K562 (cell line): ENCODE measurements at regions not wholly inside any gene's neighbourhood (a gene's known extent, or its start where the extent isn't known, plus 50 kb on each side); places are given as distances from the start of the nearest gene placed in this dataset.

Source experiments
- ATAC-seq: fragments of 200-7000 bp; cut with Tn5 transposase; 3 replicates; pipeline ENCODE4 v1.9.1; 2020; ENCODE audit warnings: moderate library complexity
- BruUV-seq: library from RNA; stranded (reverse); fragments of 400-500 nt; replicated peaks from 2 replicates; lab custom pipeline; 2021; lab: Mats Ljungman, UMichigan
- CTCF ChIA-PET: fragments of 300-600 bp; formaldehyde crosslinking; extraction: SDS; loops from one replicate; lab custom pipeline; 2021; ENCODE audit warnings: low intra/inter-chr PET ratio; lab: Yijun Ruan, JAX
- POLR2A ChIA-PET: fragments of 300-600, 350-650 bp; sonication (Branson Sonifier 250); formaldehyde crosslinking; extraction: SDS; loops from one replicate; lab custom pipeline; 2021; ENCODE audit warnings: antibody characterized with exemption, inconsistent platforms; lab: Yijun Ruan, JAX
- DNase-seq, 4 experiments: peaks; one replicate each; pipeline versions ENCODE4 v3.0.0 to v3.0.0-alpha.2; 2011 to 2018; ENCODE audit warnings: low spot score in 3 of 4, mixed read lengths in 3 of 4; ENCODE audit errors: extremely low read depth in 1 of 4
- FAIRE-seq: peaks from 2 replicates; lab custom pipeline; 2011; peaks lifted over from hg19 to GRCh38; lab: Jason Lieb, UNC
- H2AFZ ChIP-seq: 2 replicates; pipeline ENCODE4 v1.6.0; 2011; ENCODE audit warnings: low read depth, low read length, control low read depth, inconsistent platforms
- H3K27ac ChIP-seq: fragments of 200-600 bp; 3 replicates; pipeline ENCODE4 v1.8.0; 2011; ENCODE audit warnings: low read depth, mild to moderate bottlenecking, control low read depth, inconsistent platforms, low read length, moderate library complexity, mixed read lengths; ENCODE audit errors: extremely low read depth
- H3K27me3 ChIP-seq, 2 experiments: fragments of 300-600 bp in 1 of 2; 2 replicates in 1 of 2; 3 replicates in 1 of 2; pipeline versions ENCODE4 v1.6.0 to v1.8.0; 2011; ENCODE audit warnings: inconsistent platforms in 2 of 2, low read length in 2 of 2, mild to moderate bottlenecking in 1 of 2, mixed read lengths in 1 of 2, moderate library complexity in 1 of 2; ENCODE audit not compliant: control insufficient read depth in 2 of 2, insufficient read depth in 2 of 2
- H3K36me3 ChIP-seq: fragments of 300-600 bp; 3 replicates; pipeline ENCODE4 v1.8.0; 2011; ENCODE audit warnings: mild to moderate bottlenecking, low read length, inconsistent platforms; ENCODE audit not compliant: control insufficient read depth, insufficient read depth
- H3K4me1 ChIP-seq, 2 experiments: fragments of 200-600 bp in 1 of 2; replicated peaks in 1 of 2; 2 replicates in 1 of 2; 3 replicates in 1 of 2; pipeline versions ENCODE4 v1.5.1 to v1.8.0; 2011; ENCODE audit warnings: inconsistent platforms in 2 of 2, low read length in 2 of 2, mild to moderate bottlenecking in 1 of 2, mixed read lengths in 1 of 2, moderate library complexity in 1 of 2; ENCODE audit not compliant: control insufficient read depth in 2 of 2, insufficient read depth in 2 of 2
- H3K4me2 ChIP-seq: 2 replicates; pipeline ENCODE4 v1.6.1; 2011; ENCODE audit warnings: low read length, control low read depth, inconsistent platforms, mixed read lengths; ENCODE audit not compliant: insufficient read depth
- H3K4me3 ChIP-seq: fragments of 200-600 bp; sonication (generic), shearing (Covaris generic); 2 replicates; pipeline ENCODE4 v1.5.1; 2016; ENCODE audit warnings: control low read depth, inconsistent platforms
- H3K79me2 ChIP-seq: fragments of 200-600 bp; 3 replicates; pipeline ENCODE4 v1.8.0; 2011; ENCODE audit warnings: low read length, inconsistent platforms; ENCODE audit not compliant: control insufficient read depth, insufficient read depth
- H3K9ac ChIP-seq, 2 experiments: 2 replicates each; pipeline versions ENCODE4 v1.6.0 to v1.6.1; 2011; ENCODE audit warnings: low read depth in 2 of 2, low read length in 2 of 2, control low read depth in 1 of 2, inconsistent platforms in 1 of 2, mild to moderate bottlenecking in 1 of 2, mixed read lengths in 1 of 2; ENCODE audit not compliant: insufficient read depth in 1 of 2
- H3K9me1 ChIP-seq: one replicate; pipeline ENCODE4 v1.6.0; 2011; ENCODE audit warnings: inconsistent platforms, mild to moderate bottlenecking, low read length, moderate library complexity; ENCODE audit not compliant: control insufficient read depth, insufficient read depth
- H3K9me3 ChIP-seq: replicated peaks from 2 replicates; pipeline ENCODE4 v1.5.1; 2011; ENCODE audit warnings: low read depth, low read length, inconsistent platforms; ENCODE audit not compliant: control insufficient read depth, insufficient read depth
- H4K20me1 ChIP-seq: replicated peaks from 2 replicates; pipeline ENCODE4 v1.6.1; 2011; ENCODE audit warnings: low read length, inconsistent platforms, mixed read lengths; ENCODE audit not compliant: control insufficient read depth, insufficient read depth
- ATF7 ChIP-seq: fragments of 450-650 bp; IDR thresholded peaks from 2 replicates; pipeline ENCODE4 v1.7.1; 2014; ENCODE audit warnings: mild to moderate bottlenecking, moderate library complexity
- CCNT2 ChIP-seq: IDR thresholded peaks from 2 replicates; pipeline ENCODE4 v1.6.1; 2011; ENCODE audit warnings: borderline replicate concordance, low read depth, mild to moderate bottlenecking, moderate library complexity, mixed read lengths, low read length; ENCODE audit not compliant: insufficient read length; ENCODE audit errors: extremely low read depth
- CHCHD3 ChIP-seq: fragments of 250-450 bp; sonication (Bioruptor Pico); IDR thresholded peaks from 2 replicates; pipeline ENCODE4 v2.1.2; 2022; ENCODE audit warnings: mild to moderate bottlenecking
- DLX4 ChIP-seq: fragments of 250-450 bp; sonication (Bioruptor Pico); IDR thresholded peaks from 2 replicates; pipeline ENCODE4 v1.6.1; 2021; ENCODE audit warnings: mild to moderate bottlenecking
- DPF2 ChIP-seq: fragments of 450-650 bp; IDR thresholded peaks from 2 replicates; pipeline ENCODE4 v1.6.1; 2016
- NFATC3 ChIP-seq: fragments of 450-650 bp; IDR thresholded peaks from 2 replicates; pipeline ENCODE4 v1.6.1; 2017; ENCODE audit warnings: mild to moderate bottlenecking
- PML ChIP-seq: IDR thresholded peaks from 2 replicates; pipeline ENCODE4 v1.6.1; 2012; ENCODE audit warnings: low read length, inconsistent platforms
- POLR2H ChIP-seq: IDR thresholded peaks from 2 replicates; pipeline ENCODE4 v1.6.1; 2016; ENCODE audit warnings: missing genetic modification characterization, low read depth, mild to moderate bottlenecking, control low read depth, missing compliant biosample characterization, moderate library complexity
- POLR3G ChIP-seq: IDR thresholded peaks from 2 replicates; pipeline ENCODE4 v1.6.1; 2011; ENCODE audit not compliant: insufficient read length, insufficient replicate concordance; ENCODE audit errors: extremely low read depth
- RUNX1 ChIP-seq: sonication (generic); IDR thresholded peaks from 2 replicates; pipeline ENCODE4 v1.6.1; 2016; ENCODE audit warnings: antibody characterized with exemption, low read depth
- SMARCC2 ChIP-seq: fragments of 450-650 bp; IDR thresholded peaks from 2 replicates; pipeline ENCODE4 v1.6.1; 2017; ENCODE audit warnings: antibody characterized with exemption, moderate library complexity, mild to moderate bottlenecking, low read depth
- TCFL5 ChIP-seq: fragments of 250-450 bp; sonication (Bioruptor Pico); conservative IDR thresholded peaks from 2 replicates; pipeline ENCODE4 v1.6.1; 2021; ENCODE audit warnings: mild to moderate bottlenecking, moderate library complexity, matching md5 sums
- ZC3H11A ChIP-seq: IDR thresholded peaks from 2 replicates; pipeline ENCODE4 v1.6.1; 2012; ENCODE audit warnings: low read depth, low read length, improper control_type of control experiment
- ZNF121 ChIP-seq: sonication (generic); formaldehyde crosslinking; conservative IDR thresholded peaks from 2 replicates; pipeline ENCODE4 v1.8.0; 2022; ENCODE audit warnings: missing genetic modification reagents
- ZNF140 ChIP-seq: fragments of 250-450 bp; sonication (Bioruptor Pico); IDR thresholded peaks from 2 replicates; pipeline ENCODE4 v1.8.0; 2021; ENCODE audit warnings: moderate library complexity, mild to moderate bottlenecking, inconsistent platforms
- ZNF224 ChIP-seq: sonication (generic); formaldehyde crosslinking; IDR thresholded peaks from 2 replicates; pipeline ENCODE4 v1.8.0; 2022; ENCODE audit warnings: mild to moderate bottlenecking, missing genetic modification reagents
- ZNF398 ChIP-seq: fragments of 250-450 bp; sonication (Bioruptor Pico); IDR thresholded peaks from 2 replicates; pipeline ENCODE4 v1.8.0; 2021; ENCODE audit warnings: moderate library complexity, mild to moderate bottlenecking, inconsistent platforms
- ZNF444 ChIP-seq: fragments of 250-450 bp; sonication (Bioruptor Pico); IDR thresholded peaks from 2 replicates; pipeline ENCODE4 v1.4.0; 2020; ENCODE audit warnings: mild to moderate bottlenecking, moderate library complexity
- WGBS: fragments of 100-300 bp; shearing (Covaris generic); methylation state at CpG from one replicate; pipeline ENCODE4 v1.1.6; 2016; ENCODE audit warnings: low coverage, mixed read lengths; ENCODE audit not compliant: insufficient coverage; ENCODE audit errors: missing lambda C conversion rate; 5-methylcytosine and 5-hydroxymethylcytosine counted together
- in situ Hi-C: fragments of 300-500 bp; cut with MboI; formaldehyde crosslinking; loops from 4 replicates; pipeline ENCODE4 v1.15.0; 2018; ENCODE audit warnings: inconsistent platforms, mixed read lengths
- intact Hi-C: fragments of 100-400 bp; cut with micrococcal nuclease; formaldehyde crosslinking; loops from 2 replicates; pipeline ENCODE4 v1.14.2; 2022
- TF ChIP-seq, protein P1 (sequence below): fragments of 250-450 bp; sonication (Bioruptor Pico); IDR thresholded peaks from 2 replicates; pipeline ENCODE4 v1.8.0; 2021; ENCODE audit warnings: moderate library complexity, mild to moderate bottlenecking, inconsistent platforms

DNA sequence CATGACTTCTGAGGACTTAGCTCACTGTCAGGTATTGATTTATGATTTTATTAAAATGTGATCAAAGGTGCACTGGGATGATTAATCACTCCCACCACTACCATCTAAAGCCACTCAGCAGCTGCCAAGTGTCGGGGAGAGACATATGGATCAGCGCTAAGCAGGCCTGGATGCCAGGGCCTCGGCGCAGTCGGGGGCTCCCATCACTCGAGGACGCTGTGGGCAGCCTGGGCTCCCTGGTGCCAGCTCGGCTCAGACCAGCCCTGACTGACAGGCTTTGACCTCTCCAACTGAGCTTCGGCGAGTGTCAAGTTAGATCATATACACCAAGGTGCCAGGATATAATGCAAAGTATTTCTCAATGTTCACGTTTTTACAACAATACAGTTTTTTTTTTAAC is 267.7 kb downstream of the ACTR3B start:
- Histone ChIP-seq H4K20me1 (no peaks in the 10 kb centered on the region; the same call in 1 of the 2 replicates), H3K9me1 (no peaks in the 10 kb centered on the region), H3K4me3 (no peak overlapping the region), H3K9ac (no peak overlapping the region), H2AFZ (no peak overlapping the region), H3K27ac (no peak overlapping the region), H3K36me3 (no peaks in the 10 kb centered on the region)
- no TSS peak for BruUV-seq
- ATAC-seq (no peak), FAIRE-seq (no peak)
- CTCF ChIA-PET: no interaction called here
- POLR2A ChIA-PET: interaction anchor here (0.8 kb wide), 1 partner anchor 26 kb away, joined by 3 read pairs; no protein-coding TSS in a partner anchor
- WGBS: 1% methylated on average over 11 of the region's 11 CpGs
- TF ChIP-seq CHCHD3 (CRISPR knock-in tag): no peak
- TF ChIP-seq POLR2H (tag): no peak
- no peak for TF ChIP-seq TCFL5
- no peak for TF ChIP-seq ZNF224
- TF ChIP-seq ZC3H11A: no peak
- TF ChIP-seq ZNF444: no peak
- no peak for TF ChIP-seq ZNF398 (CRISPR knock-in tag)
- TF ChIP-seq NFATC3: no peak
- TF ChIP-seq DLX4: no peak
- TF ChIP-seq ATF7: no peak
- TF ChIP-seq ZNF140 (CRISPR knock-in tag): no peak
- TF ChIP-seq SMARCC2: no peak
- TF ChIP-seq POLR3G: no peak
- no peak for TF ChIP-seq ZNF121 (CRISPR knock-in tag)
- TF ChIP-seq DPF2: no peak
- no peak for TF ChIP-seq RUNX1
- TF ChIP-seq CCNT2: no peak
- TF ChIP-seq PML: no peak
- TF ChIP-seq, protein P1, sequence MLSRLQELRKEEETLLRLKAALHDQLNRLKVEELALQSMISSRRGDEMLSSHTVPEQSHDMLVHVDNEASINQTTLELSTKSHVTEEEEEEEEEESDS (CRISPR knock-in tag): no peak
- TF ChIP-seq, all 486 proteins: peak for 0
- H3K4me1 ChIP-seq: 0 out of 5 replicates have a peak, but pooled peaks cover 0 to 2% of the 10 kb centered on the region in 2 experiments
- no peaks in the 10 kb centered on the region for H3K9me3 ChIP-seq
- H3K27me3 ChIP-seq: peaks cover 19 to 54% of the 10 kb centered on the region in 2 experiments; a peak in 4 of 5 replicates
- no peak overlapping the region for H3K4me2 ChIP-seq
- no peak for DNase-seq
- intact Hi-C loops: no loop called here
- no peaks in the 10 kb centered on the region for H3K79me2 ChIP-seq
- in situ Hi-C loops: no loop called here
